Stimulated activated CD4-positive, alpha-beta T cell treated with anti-CD3 and anti-CD28 coated beads, Interleukin-15, amount 100 ng/mL, for 1 hour (primary cell): ENCODE measurements at regions not wholly inside any gene's neighbourhood (a gene's known extent, or its start where the extent isn't known, plus 50 kb on each side); places are given as distances from the start of the nearest gene placed in this dataset.

Experiments used
- DNase-seq, 2 donors: peaks; one replicate each; pipeline ENCODE4 v3.0.0-alpha.2; 2020; ENCODE audit warnings: low read depth in 1 of 2, low spot score in 1 of 2

GRCh38 chr16:86355951-86356350 lies 154.4 kb upstream of the FOXF1 start:
- no peak for DNase-seq

GRCh38 chr16:86356804-86357203 lies 153.5 kb upstream of the FOXF1 start:
- DNase-seq, result no peak

- DNase-seq, result no peak
These were observed 153.0 kb upstream of the FOXF1 start for GRCh38 chr16:86357303-86357702.

- DNase-seq, result no peak
These were observed 152.4 kb upstream of the FOXF1 start for GRCh38 chr16:86357950-86358349.

GRCh38 chr16:86359571-86359970 lies 150.8 kb upstream of the FOXF1 start:
- DNase-seq, result no peak

GRCh38 chr16:86362155-86362849 lies 148.0 kb upstream of the FOXF1 start:
- DNase-seq, result no peak

GRCh38 chr16:86363057-86363490 lies 147.3 kb upstream of the FOXF1 start:
- DNase-seq, result no peak

- DNase-seq, result no peak
These were observed 146.3 kb upstream of the FOXF1 start for GRCh38 chr16:86363836-86364618.

- DNase-seq, result no peak
These were observed 145.5 kb upstream of the FOXF1 start for GRCh38 chr16:86364653-86365380.

GRCh38 chr16:86365513-86366273 lies 144.6 kb upstream of the FOXF1 start:
- no peak for DNase-seq

- no peak for DNase-seq
These were observed 143.8 kb upstream of the FOXF1 start for GRCh38 chr16:86366481-86366880.

- no peak for DNase-seq
These were observed 142.8 kb upstream of the FOXF1 start for GRCh38 chr16:86367291-86368072.

GRCh38 chr16:86368261-86368660 lies 142.1 kb upstream of the FOXF1 start:
- DNase-seq, result no peak

- no peak for DNase-seq
These were observed 140.3 kb upstream of the FOXF1 start for GRCh38 chr16:86370062-86370461.

GRCh38 chr16:86371083-86371803 lies 139.1 kb upstream of the FOXF1 start:
- no peak for DNase-seq

- DNase-seq, result no peak
These were observed 138.1 kb upstream of the FOXF1 start for GRCh38 chr16:86372193-86372592.

- no peak for DNase-seq
These were observed 136.9 kb upstream of the FOXF1 start for GRCh38 chr16:86373276-86373901.

GRCh38 chr16:86374603-86375130 lies 135.7 kb upstream of the FOXF1 start:
- no peak for DNase-seq

- DNase-seq, result no peak
These were observed 135.0 kb upstream of the FOXF1 start for GRCh38 chr16:86375364-86375763.
